D721Med (cell line): ENCODE measurements at regions not wholly inside any gene's neighbourhood (a gene's known extent, or its start where the extent isn't known, plus 50 kb on each side); places are given as distances from the start of the nearest gene placed in this dataset.
"Not testable (repeated sequence)": the region's sequence is repeated elsewhere in the genome, so short reads cannot be mapped to it uniquely, and the experiment has no call there.

Source experiments
- DNase-seq: peaks from one replicate; pipeline ENCODE4 v3.0.0; 2011; ENCODE audit warnings: low spot score; ENCODE audit not compliant: insufficient read length
- FAIRE-seq: peaks from 2 replicates; lab custom pipeline; 2011; peaks lifted over from hg19 to GRCh38; lab: Jason Lieb, UNC
- TF ChIP-seq, protein P1 (sequence below): IDR thresholded peaks from 2 replicates; pipeline ENCODE4 v1.5.1; 2012; ENCODE audit warnings: mild to moderate bottlenecking, control low read depth; ENCODE audit not compliant: insufficient read depth; ENCODE audit errors: missing control alignments

- FAIRE-seq (no peak), DNase-seq (no peak)
- TF ChIP-seq, protein P1, sequence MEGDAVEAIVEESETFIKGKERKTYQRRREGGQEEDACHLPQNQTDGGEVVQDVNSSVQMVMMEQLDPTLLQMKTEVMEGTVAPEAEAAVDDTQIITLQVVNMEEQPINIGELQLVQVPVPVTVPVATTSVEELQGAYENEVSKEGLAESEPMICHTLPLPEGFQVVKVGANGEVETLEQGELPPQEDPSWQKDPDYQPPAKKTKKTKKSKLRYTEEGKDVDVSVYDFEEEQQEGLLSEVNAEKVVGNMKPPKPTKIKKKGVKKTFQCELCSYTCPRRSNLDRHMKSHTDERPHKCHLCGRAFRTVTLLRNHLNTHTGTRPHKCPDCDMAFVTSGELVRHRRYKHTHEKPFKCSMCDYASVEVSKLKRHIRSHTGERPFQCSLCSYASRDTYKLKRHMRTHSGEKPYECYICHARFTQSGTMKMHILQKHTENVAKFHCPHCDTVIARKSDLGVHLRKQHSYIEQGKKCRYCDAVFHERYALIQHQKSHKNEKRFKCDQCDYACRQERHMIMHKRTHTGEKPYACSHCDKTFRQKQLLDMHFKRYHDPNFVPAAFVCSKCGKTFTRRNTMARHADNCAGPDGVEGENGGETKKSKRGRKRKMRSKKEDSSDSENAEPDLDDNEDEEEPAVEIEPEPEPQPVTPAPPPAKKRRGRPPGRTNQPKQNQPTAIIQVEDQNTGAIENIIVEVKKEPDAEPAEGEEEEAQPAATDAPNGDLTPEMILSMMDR = no peak
Measured at GRCh38 chr5:1720396-1721110, 79.1 kb downstream of the MRPL36 start.

- TF ChIP-seq, protein P1 = no peak
- no peak for FAIRE-seq
Measured at GRCh38 chr5:1719860-1720259, 79.8 kb downstream of the MRPL36 start.

DNA sequence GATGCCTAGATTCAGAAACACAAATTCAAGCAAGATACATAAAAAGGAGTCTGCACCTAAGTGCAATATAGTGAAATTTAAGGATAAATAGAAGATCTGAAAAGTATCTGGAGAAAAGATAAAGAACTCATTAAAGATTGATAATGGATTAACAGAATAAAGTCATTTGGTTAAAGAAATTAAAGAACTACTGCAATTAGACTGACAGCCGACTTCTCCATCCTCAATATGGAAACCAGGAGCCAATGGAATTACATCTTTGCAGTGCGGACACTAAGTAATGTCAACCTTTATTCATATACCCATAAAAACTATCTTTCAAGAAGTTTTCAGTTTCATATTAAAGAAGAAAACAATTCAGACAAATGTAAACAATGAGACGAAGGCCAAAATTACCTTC, 81.0 kb downstream of the MRPL36 start:
- FAIRE-seq = no peak

More at GRCh38 chr5:1719860-1720259, 79.8 kb downstream of the MRPL36 start:
- no peak for DNase-seq

GRCh38 chr5:1710091-1710490, 89.5 kb downstream of the MRPL36 start:
- DNase-seq, FAIRE-seq: not testable (repeated sequence)

More for the DNA sequence above, 81.0 kb downstream of the MRPL36 start:
- TF ChIP-seq, protein P1 = no peak
- DNase-seq = no peak

GRCh38 chr5:1709171-1709803, 90.3 kb downstream of the MRPL36 start:
- FAIRE-seq (no peak), DNase-seq (no peak)
- TF ChIP-seq, protein P1 = no peak

- FAIRE-seq (no peak), DNase-seq (no peak)
- TF ChIP-seq, protein P1 = no peak
Measured at GRCh38 chr5:1708592-1709141, 91.0 kb downstream of the MRPL36 start.

DNA sequence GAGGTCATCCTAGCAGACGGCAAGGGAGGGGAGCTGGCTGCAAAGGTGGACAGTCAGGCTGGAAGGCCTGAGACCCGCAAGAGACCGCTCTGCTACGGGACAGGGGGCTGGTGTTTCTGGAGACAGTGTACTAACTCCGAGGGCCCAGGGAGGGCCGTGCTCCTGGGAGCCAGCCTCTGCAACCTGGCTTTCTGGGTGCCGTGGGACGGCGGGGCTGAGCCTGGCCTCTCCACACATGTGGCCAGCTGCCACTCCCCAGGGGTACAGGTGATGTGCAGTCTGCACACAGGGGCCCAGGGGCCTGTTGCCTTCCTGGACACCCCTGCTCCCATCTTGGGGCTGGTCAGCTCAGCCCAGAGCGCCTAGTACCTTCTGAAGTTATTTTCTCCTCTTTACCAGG, 92.2 kb downstream of the MRPL36 start:
- DNase-seq = no peak
- TF ChIP-seq, protein P1 = no peak
- no peak for FAIRE-seq
